ENCODE measurements at regions not wholly inside any gene's neighbourhood (a gene's known extent, or its start where the extent isn't known, plus 50 kb on each side); places are given as distances from the start of the nearest gene placed in this dataset.

GRCh38 chrX:131901546-131901945 lies 121.6 kb upstream of the STK26 start:
- DNase-seq (ENCODE audit: low read depth) = no peak

DNA sequence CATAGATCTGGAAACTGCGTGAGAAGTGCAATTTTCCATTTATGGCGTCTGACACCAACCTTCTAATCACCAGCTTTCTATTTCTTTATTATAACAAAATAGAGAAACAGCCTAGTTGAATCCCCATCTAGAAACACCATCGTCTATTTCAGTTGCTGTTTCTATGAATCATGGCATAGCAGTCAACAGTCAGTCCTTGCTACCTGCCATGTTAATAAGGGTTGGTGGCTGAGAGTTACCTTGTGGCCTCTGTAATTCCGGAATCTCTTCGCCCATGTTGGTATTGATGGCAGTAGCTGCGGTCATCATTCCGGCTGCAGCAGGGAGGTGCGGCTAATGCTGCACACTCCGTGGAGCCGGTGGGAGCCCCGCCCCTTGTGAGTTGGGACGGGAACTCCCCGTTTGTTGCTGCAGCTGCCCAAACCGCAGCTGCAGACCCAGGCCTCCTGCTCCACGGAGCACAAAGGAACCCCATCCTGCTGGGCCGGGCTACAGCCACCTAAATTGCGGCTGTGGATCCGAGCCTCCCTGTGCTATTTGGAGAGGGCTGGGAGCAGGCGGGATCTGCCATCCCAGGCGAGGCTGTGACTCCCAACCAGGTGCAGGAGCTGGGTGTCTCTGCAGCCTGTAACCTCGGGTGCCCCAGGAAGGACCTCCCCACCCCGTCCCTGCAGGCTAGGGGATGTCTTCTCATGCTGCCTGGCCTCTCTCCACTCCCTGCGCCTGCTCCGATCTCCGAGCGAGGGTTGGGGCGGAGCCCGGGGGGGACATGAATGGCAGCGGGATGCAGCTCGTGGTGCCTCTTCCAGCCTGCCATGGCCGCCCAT lies 115.4 kb upstream of the STK26 start:
- no peak for DNase-seq (ENCODE audit: low read depth)

DNA sequence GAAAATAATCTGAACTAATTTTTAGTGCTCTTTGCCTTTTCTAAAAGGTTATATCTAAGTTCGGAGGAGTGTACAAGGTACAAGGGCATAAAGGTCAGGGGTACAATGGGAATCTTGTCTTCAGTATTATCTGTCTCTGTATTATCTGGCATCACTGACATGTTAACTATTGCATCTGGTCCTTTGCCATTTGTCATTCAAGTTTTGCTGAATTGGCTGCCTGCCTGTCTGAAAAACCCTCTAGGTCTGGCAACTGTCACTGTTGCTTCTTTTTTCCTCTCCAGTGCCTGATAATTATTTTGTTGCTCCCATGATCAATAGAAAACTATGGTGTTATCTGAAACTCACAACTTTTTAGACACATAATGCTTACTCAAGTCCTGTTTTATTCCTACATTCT lies 112.5 kb upstream of the STK26 start:
- DNase-seq (ENCODE audit: low read depth) = no peak

GRCh38 chrX:131915488-131915887 lies 107.6 kb upstream of the STK26 start:
- no peak for DNase-seq (ENCODE audit: low read depth)

GRCh38 chrX:131917588-131917987 lies 105.5 kb upstream of the STK26 start:
- no peak for DNase-seq (ENCODE audit: low read depth)

GRCh38 chrX:131918839-131919238 lies 104.3 kb upstream of the STK26 start:
- DNase-seq (ENCODE audit: low read depth) = no peak

DNA sequence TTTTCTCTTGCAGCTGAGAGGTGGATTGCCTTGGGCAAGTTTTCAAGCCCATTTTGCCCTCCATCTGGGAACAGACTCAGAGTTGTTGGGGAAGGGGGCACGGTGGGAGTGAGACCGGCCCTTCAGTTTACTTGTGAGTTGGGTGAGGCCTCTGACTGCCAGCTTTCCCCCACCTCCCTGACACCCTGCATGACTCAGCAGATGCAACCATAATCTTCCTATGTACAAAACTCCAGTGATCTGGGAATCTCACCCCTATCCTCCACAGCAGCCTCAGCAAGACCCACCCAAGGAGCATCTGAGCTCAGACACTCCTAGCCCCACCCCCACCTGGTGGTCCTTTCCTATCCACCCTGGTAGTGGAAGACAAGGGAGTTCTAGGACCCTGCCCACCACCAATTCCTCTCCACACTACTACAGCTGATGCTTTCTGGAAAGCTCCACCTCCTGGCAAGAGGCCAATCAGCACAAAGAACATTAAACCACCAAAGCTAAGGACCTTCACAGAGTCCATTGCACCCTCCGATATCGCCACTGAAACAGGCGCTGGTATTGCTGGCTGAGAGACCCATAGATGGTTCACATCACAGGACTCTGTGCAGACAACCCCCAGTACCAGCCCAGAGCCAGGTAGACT lies 99.4 kb upstream of the STK26 start:
- DNase-seq (ENCODE audit: low read depth) = no peak

DNA sequence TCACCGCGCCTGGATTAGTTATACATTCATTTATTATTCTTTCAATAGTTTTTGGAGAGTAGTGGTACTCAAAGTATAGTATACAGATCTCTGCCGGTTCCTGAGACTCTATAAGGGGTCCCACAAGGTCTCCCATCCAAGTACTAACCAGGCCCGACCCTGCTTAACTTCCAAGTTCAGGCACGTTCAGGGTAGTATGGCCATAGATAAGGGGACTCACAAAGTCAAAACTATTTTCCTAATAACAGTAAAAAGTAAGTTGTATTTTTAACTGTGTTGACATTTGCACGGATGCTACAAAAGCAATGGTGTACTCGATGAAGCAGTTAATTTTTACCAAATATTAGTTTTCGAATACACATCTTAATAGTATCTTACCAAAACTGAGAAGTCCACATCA lies 84.4 kb upstream of the STK26 start:
- no peak for DNase-seq (ENCODE audit: low read depth)

DNA sequence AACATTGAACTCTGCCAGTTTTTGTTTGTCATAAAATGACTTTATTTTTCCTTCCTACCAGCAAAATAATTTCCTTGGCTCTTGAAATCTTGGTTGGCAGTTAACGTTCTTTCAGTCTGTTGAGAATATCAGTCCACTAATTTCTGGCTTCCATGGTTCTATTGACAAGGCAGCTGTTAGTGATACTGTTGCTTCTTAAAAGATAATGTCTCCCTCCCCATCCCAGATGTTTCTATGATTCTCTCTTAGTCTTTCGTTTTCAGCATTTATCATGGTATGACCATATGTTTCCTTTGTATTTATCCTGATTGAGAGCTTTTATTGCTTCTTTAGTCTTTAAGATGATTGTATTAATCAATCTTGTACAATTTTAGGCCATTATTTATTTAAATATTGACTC lies 81.1 kb upstream of the STK26 start:
- no peak for DNase-seq (ENCODE audit: low read depth)

DNA sequence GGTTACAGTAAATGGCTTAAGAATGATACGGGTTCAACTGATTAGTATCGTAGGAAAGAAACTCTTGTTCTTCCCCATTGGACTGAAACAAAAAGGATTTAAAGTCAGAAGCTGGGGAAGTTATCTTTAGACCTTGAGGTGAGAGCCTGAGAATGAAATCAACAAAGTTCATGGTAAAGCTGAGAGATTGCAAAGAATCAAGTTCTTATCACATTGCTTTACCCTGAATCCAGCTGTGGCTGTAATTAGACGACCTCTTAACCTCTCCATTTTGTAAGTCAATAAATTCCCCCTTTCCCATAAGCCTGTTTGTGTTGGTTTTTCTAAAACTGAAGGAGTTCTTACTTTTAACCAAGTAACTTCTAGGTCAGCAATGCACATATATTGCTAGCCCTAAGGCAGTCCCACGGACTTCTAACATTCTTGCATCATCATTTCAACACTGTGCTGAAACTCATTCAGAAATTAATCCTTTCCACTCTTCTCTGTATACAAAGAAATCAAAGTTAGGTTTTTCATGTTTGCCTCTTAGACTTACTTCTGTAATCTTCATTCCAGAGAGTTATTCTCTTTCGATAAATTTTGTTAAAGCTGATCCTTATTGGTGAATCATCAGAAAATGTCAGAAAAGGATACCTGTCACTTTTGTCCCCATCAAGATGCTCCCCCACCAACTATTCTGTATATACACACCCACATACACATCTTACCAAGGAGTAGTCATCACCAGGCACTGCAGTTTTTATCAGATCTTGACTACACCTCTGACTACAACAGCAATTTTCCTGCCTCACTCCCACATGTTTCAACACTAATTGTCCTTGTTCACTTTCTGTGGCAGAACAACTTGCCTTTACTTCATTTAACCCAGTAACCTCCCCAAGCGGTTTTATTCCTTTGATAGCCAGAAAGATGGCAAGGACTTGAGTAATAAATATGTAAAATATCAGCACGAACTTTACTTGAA lies 77.9 kb upstream of the STK26 start:
- no peak for DNase-seq (ENCODE audit: low read depth)

GRCh38 chrX:131951166-131951565 lies 71.9 kb upstream of the STK26 start:
- no peak for DNase-seq (ENCODE audit: low read depth)

DNA sequence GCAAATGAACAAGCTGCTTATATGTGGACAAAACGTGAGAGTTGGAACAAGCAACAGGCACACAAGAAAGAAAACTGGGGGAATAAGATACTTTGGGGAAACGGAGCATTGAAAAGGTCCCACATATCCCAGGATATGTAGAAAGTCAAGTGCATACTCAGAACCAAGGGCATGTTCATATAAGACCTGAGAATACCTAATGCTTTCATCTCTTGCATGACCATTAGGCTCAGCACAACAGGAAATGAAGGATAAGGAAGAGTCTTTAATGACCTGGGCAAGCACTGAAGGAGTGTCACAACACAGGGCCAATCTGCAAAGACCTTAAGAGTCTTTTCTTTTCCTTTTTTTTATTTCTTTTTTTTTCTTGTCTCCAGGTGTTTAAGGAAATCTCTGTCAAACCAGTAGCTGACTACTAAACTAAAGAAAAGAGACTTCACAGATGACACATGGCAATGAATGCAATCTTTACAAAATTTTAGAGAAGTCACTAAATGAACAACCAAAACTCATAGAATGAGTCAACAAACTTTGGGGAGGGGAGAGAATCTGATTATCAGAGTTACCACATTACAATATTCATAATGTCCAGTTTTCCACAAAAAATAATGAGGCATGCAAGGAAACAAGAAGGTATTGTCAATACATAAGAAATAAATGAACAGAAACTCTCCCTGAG lies 67.9 kb upstream of the STK26 start:
- no peak for DNase-seq (ENCODE audit: low read depth)

DNA sequence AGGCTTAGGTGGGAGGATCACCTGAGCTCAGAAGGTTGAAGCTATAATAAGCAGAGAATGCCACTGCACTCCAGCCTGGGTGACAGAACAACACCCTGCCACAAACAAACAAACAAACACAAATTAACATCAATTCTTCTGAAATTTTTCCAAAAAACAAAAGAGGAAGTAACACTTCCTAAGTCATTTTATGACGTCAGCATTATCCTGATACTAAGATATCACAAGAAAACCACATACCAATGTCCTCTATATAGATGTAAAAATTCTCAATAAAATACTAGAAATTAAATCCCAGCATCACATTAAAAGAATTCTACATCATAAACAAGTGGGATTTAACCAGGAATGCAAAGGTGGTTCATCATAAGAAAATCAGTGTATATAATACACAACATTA lies 64.4 kb upstream of the STK26 start:
- DNase-seq (ENCODE audit: low read depth) = no peak

- DNase-seq (ENCODE audit: low read depth) = no peak
Measured at GRCh38 chrX:131970347-131970746, 52.8 kb upstream of the STK26 start.

Measured in HS-27A (cell line).